ENCODE measurements at regions not wholly inside any gene's neighbourhood (a gene's known extent, or its start where the extent isn't known, plus 50 kb on each side); places are given as distances from the start of the nearest gene placed in this dataset.

- TF ChIP-seq SUZ12 (IDR thresholded peaks at IDR 0.05; ENCODE audit: low read length) (no peak), CREB1 (IDR thresholded peaks at IDR 0.05) (no peak), CTCF (IDR thresholded peaks at IDR 0.05; ENCODE audit: control extremely low read depth in 1 of 3, insufficient read depth in 1 of 3, low read depth in 1 of 3, low read length in 3 of 3) (no peak)
Observed at GRCh38 chr16:65421596-65421995, 299.7 kb upstream of the CDH11 start.

Measured in H1 (cell line).